Glutamatergic neuron (in vitro differentiated cells): ENCODE measurements at regions not wholly inside any gene's neighbourhood (a gene's known extent, or its start where the extent isn't known, plus 50 kb on each side); places are given as distances from the start of the nearest gene placed in this dataset.

Experiments
- DNase-seq: peaks from one replicate; pipeline ENCODE4 v3.0.0; 2022
- H3K27ac Mint-ChIP-seq: one replicate; pipeline ENCODE4 v1.8.0; 2020; ENCODE audit warnings: mild to moderate bottlenecking, mixed read lengths, inconsistent platforms; ENCODE audit not compliant: unreplicated experiment
- H3K27me3 Mint-ChIP-seq: one replicate; pipeline ENCODE4 v1.8.0; 2020; ENCODE audit warnings: mild to moderate bottlenecking, moderate library complexity, mixed read lengths, inconsistent platforms; ENCODE audit not compliant: unreplicated experiment
- H3K36me3 Mint-ChIP-seq: one replicate; pipeline ENCODE4 v1.8.0; 2020; ENCODE audit warnings: mild to moderate bottlenecking, mixed read lengths, inconsistent platforms; ENCODE audit not compliant: unreplicated experiment
- H3K4me1 Mint-ChIP-seq: one replicate; pipeline ENCODE4 v1.8.0; 2020; ENCODE audit warnings: mild to moderate bottlenecking, low read depth, mixed read lengths, inconsistent platforms; ENCODE audit not compliant: unreplicated experiment
- H3K4me3 Mint-ChIP-seq: one replicate; pipeline ENCODE4 v1.8.0; 2020; ENCODE audit warnings: mild to moderate bottlenecking, mixed read lengths, inconsistent platforms; ENCODE audit not compliant: unreplicated experiment
- H3K9me3 Mint-ChIP-seq: one replicate; pipeline ENCODE4 v1.8.0; 2020; ENCODE audit warnings: mild to moderate bottlenecking, moderate library complexity, mixed read lengths, inconsistent platforms; ENCODE audit not compliant: unreplicated experiment
- CTCF ChIP-seq: fragments of 200-600 bp; sonication (generic); IDR thresholded peaks from one replicate; pipeline ENCODE4 v1.5.0; 2021; ENCODE audit not compliant: partially characterized antibody, unreplicated experiment

- Mint-ChIP-seq H3K4me3 (no peak overlapping the region), H3K36me3 (peaks cover 6% of the 10 kb centered on the region), H3K27ac (no peak overlapping the region), H3K27me3 (no peaks in the 10 kb centered on the region), H3K9me3 (no peaks in the 10 kb centered on the region), H3K4me1 (peaks cover 5% of the 10 kb centered on the region)
- DNase-seq: no peak
- TF ChIP-seq CTCF: no peak
These were observed 287.5 kb downstream of the HLX start for GRCh38 chr1:221166559-221167318.

GRCh38 chr1:221169447-221169889 lies 290.2 kb downstream of the HLX start:
- Mint-ChIP-seq H3K4me3 (no peak overlapping the region), H3K4me1 (peaks cover 8% of the 10 kb centered on the region)
- no peak for DNase-seq

GRCh38 chr1:221170171-221170570 lies 290.9 kb downstream of the HLX start:
- no peak for DNase-seq
- Mint-ChIP-seq H3K27ac (no peak overlapping the region), H3K4me1 (peaks cover 13% of the 10 kb centered on the region), H3K4me3 (no peak overlapping the region), H3K36me3 (peaks cover 9% of the 10 kb centered on the region), H3K9me3 (peaks cover 1% of the 10 kb centered on the region), H3K27me3 (no peaks in the 10 kb centered on the region)
- no peak for TF ChIP-seq CTCF

More at GRCh38 chr1:221169447-221169889, 290.2 kb downstream of the HLX start:
- Mint-ChIP-seq H3K9me3 (peaks cover 1% of the 10 kb centered on the region), H3K27me3 (no peaks in the 10 kb centered on the region), H3K27ac (no peak overlapping the region), H3K36me3 (peaks cover 9% of the 10 kb centered on the region)
- TF ChIP-seq CTCF: no peak

- peaks cover 9% of the 10 kb centered on the region for H3K36me3 Mint-ChIP-seq
- H3K27ac Mint-ChIP-seq: no peak overlapping the region
- no peak for DNase-seq
- no peak overlapping the region for H3K4me3 Mint-ChIP-seq
- TF ChIP-seq CTCF: no peak
- H3K4me1 Mint-ChIP-seq: peaks cover 16% of the 10 kb centered on the region
- peaks cover 1% of the 10 kb centered on the region for H3K9me3 Mint-ChIP-seq
- no peaks in the 10 kb centered on the region for H3K27me3 Mint-ChIP-seq
These were observed 292.5 kb downstream of the HLX start for GRCh38 chr1:221171768-221172167.

GRCh38 chr1:221172841-221173240 lies 293.6 kb downstream of the HLX start:
- H3K4me1 Mint-ChIP-seq: peaks cover 11% of the 10 kb centered on the region
- no peak for TF ChIP-seq CTCF
- H3K27ac Mint-ChIP-seq: no peak overlapping the region
- DNase-seq: no peak
- peaks cover 1% of the 10 kb centered on the region for H3K9me3 Mint-ChIP-seq
- H3K36me3 Mint-ChIP-seq: peaks cover 9% of the 10 kb centered on the region
- H3K4me3 Mint-ChIP-seq: no peak overlapping the region
- no peaks in the 10 kb centered on the region for H3K27me3 Mint-ChIP-seq
